K562 (cell line): ENCODE measurements at regions not wholly inside any gene's neighbourhood (a gene's known extent, or its start where the extent isn't known, plus 50 kb on each side); places are given as distances from the start of the nearest gene placed in this dataset.

Source experiments
- ATAC-seq: fragments of 200-7000 bp; cut with Tn5 transposase; 3 replicates; pipeline ENCODE4 v1.9.1; 2020; ENCODE audit warnings: moderate library complexity
- BruUV-seq: library from RNA; stranded (reverse); fragments of 400-500 nt; replicated peaks from 2 replicates; lab custom pipeline; 2021; lab: Mats Ljungman, UMichigan
- CTCF ChIA-PET: fragments of 300-600 bp; formaldehyde crosslinking; extraction: SDS; loops from one replicate; lab custom pipeline; 2021; ENCODE audit warnings: low intra/inter-chr PET ratio; lab: Yijun Ruan, JAX
- POLR2A ChIA-PET: fragments of 300-600, 350-650 bp; sonication (Branson Sonifier 250); formaldehyde crosslinking; extraction: SDS; loops from one replicate; lab custom pipeline; 2021; ENCODE audit warnings: antibody characterized with exemption, inconsistent platforms; lab: Yijun Ruan, JAX
- DNase-seq, 4 experiments: peaks; one replicate each; pipeline versions ENCODE4 v3.0.0 to v3.0.0-alpha.2; 2011 to 2018; ENCODE audit warnings: low spot score in 3 of 4, mixed read lengths in 3 of 4; ENCODE audit errors: extremely low read depth in 1 of 4
- FAIRE-seq: peaks from 2 replicates; lab custom pipeline; 2011; peaks lifted over from hg19 to GRCh38; lab: Jason Lieb, UNC
- H2AFZ ChIP-seq: 2 replicates; pipeline ENCODE4 v1.6.0; 2011; ENCODE audit warnings: low read depth, low read length, control low read depth, inconsistent platforms
- H3K27ac ChIP-seq: fragments of 200-600 bp; 3 replicates; pipeline ENCODE4 v1.8.0; 2011; ENCODE audit warnings: low read depth, mild to moderate bottlenecking, control low read depth, inconsistent platforms, low read length, moderate library complexity, mixed read lengths; ENCODE audit errors: extremely low read depth
- H3K27me3 ChIP-seq, 2 experiments: fragments of 300-600 bp in 1 of 2; 2 replicates in 1 of 2; 3 replicates in 1 of 2; pipeline versions ENCODE4 v1.6.0 to v1.8.0; 2011; ENCODE audit warnings: inconsistent platforms in 2 of 2, low read length in 2 of 2, mild to moderate bottlenecking in 1 of 2, mixed read lengths in 1 of 2, moderate library complexity in 1 of 2; ENCODE audit not compliant: control insufficient read depth in 2 of 2, insufficient read depth in 2 of 2
- H3K36me3 ChIP-seq: fragments of 300-600 bp; 3 replicates; pipeline ENCODE4 v1.8.0; 2011; ENCODE audit warnings: mild to moderate bottlenecking, low read length, inconsistent platforms; ENCODE audit not compliant: control insufficient read depth, insufficient read depth
- H3K4me1 ChIP-seq, 2 experiments: fragments of 200-600 bp in 1 of 2; replicated peaks in 1 of 2; 2 replicates in 1 of 2; 3 replicates in 1 of 2; pipeline versions ENCODE4 v1.5.1 to v1.8.0; 2011; ENCODE audit warnings: inconsistent platforms in 2 of 2, low read length in 2 of 2, mild to moderate bottlenecking in 1 of 2, mixed read lengths in 1 of 2, moderate library complexity in 1 of 2; ENCODE audit not compliant: control insufficient read depth in 2 of 2, insufficient read depth in 2 of 2
- H3K4me2 ChIP-seq: 2 replicates; pipeline ENCODE4 v1.6.1; 2011; ENCODE audit warnings: low read length, control low read depth, inconsistent platforms, mixed read lengths; ENCODE audit not compliant: insufficient read depth
- H3K4me3 ChIP-seq: fragments of 200-600 bp; sonication (generic), shearing (Covaris generic); 2 replicates; pipeline ENCODE4 v1.5.1; 2016; ENCODE audit warnings: control low read depth, inconsistent platforms
- H3K79me2 ChIP-seq: fragments of 200-600 bp; 3 replicates; pipeline ENCODE4 v1.8.0; 2011; ENCODE audit warnings: low read length, inconsistent platforms; ENCODE audit not compliant: control insufficient read depth, insufficient read depth
- H3K9ac ChIP-seq, 2 experiments: 2 replicates each; pipeline versions ENCODE4 v1.6.0 to v1.6.1; 2011; ENCODE audit warnings: low read depth in 2 of 2, low read length in 2 of 2, control low read depth in 1 of 2, inconsistent platforms in 1 of 2, mild to moderate bottlenecking in 1 of 2, mixed read lengths in 1 of 2; ENCODE audit not compliant: insufficient read depth in 1 of 2
- H3K9me1 ChIP-seq: one replicate; pipeline ENCODE4 v1.6.0; 2011; ENCODE audit warnings: inconsistent platforms, mild to moderate bottlenecking, low read length, moderate library complexity; ENCODE audit not compliant: control insufficient read depth, insufficient read depth
- H3K9me3 ChIP-seq: replicated peaks from 2 replicates; pipeline ENCODE4 v1.5.1; 2011; ENCODE audit warnings: low read depth, low read length, inconsistent platforms; ENCODE audit not compliant: control insufficient read depth, insufficient read depth
- H4K20me1 ChIP-seq: replicated peaks from 2 replicates; pipeline ENCODE4 v1.6.1; 2011; ENCODE audit warnings: low read length, inconsistent platforms, mixed read lengths; ENCODE audit not compliant: control insufficient read depth, insufficient read depth
- CBX1 ChIP-seq: sonication (generic); IDR thresholded peaks from 2 replicates; pipeline ENCODE4 v1.6.1; 2016; ENCODE audit warnings: antibody characterized with exemption, low read depth, mild to moderate bottlenecking
- CHD2 ChIP-seq: IDR thresholded peaks from 2 replicates; pipeline ENCODE4 v1.6.1; 2011; ENCODE audit warnings: low read depth, low read length
- HNRNPH1 ChIP-seq: fragments of 200-400 bp; formaldehyde crosslinking; optimal IDR thresholded peaks from 2 replicates; pipeline ENCODE3; 2017; ENCODE audit warnings: low read depth, mild to moderate bottlenecking, low read length, moderate library complexity
- L3MBTL2 ChIP-seq: fragments of 450-650 bp; IDR thresholded peaks from 2 replicates; pipeline ENCODE4 v1.6.1; 2016; ENCODE audit warnings: mild to moderate bottlenecking, moderate library complexity
- NR2C1 ChIP-seq, 2 experiments: fragments of 450-650 bp; IDR thresholded peaks; 2 replicates each; pipeline ENCODE4 v1.6.1; 2017; ENCODE audit warnings: mild to moderate bottlenecking in 2 of 2, antibody characterized with exemption in 1 of 2, inconsistent platforms in 1 of 2, missing compliant biosample characterization in 1 of 2, missing genetic modification characterization in 1 of 2
- RCOR1 ChIP-seq, 2 experiments: IDR thresholded peaks; 2 replicates each; pipeline ENCODE4 v1.6.1; 2012; ENCODE audit warnings: low read depth in 2 of 2, low read length in 2 of 2, borderline replicate concordance in 1 of 2, improper control_type of control experiment in 1 of 2
- ZNF76 ChIP-seq: fragments of 250-450 bp; sonication (Bioruptor Pico); IDR thresholded peaks from 2 replicates; pipeline ENCODE4 v1.4.0; 2020; ENCODE audit warnings: mild to moderate bottlenecking, moderate library complexity, borderline replicate concordance
- ZNF780A ChIP-seq: fragments of 250-450 bp; sonication (Bioruptor Pico); IDR thresholded peaks from 2 replicates; pipeline ENCODE4 v1.5.0; 2021; ENCODE audit warnings: mild to moderate bottlenecking
- ZNF785 ChIP-seq: fragments of 250-450 bp; sonication (Bioruptor Pico); IDR thresholded peaks from 2 replicates; pipeline ENCODE4 v1.4.0; 2020; ENCODE audit warnings: mild to moderate bottlenecking
- WGBS: fragments of 100-300 bp; shearing (Covaris generic); methylation state at CpG from one replicate; pipeline ENCODE4 v1.1.6; 2016; ENCODE audit warnings: low coverage, mixed read lengths; ENCODE audit not compliant: insufficient coverage; ENCODE audit errors: missing lambda C conversion rate; 5-methylcytosine and 5-hydroxymethylcytosine counted together
- in situ Hi-C: fragments of 300-500 bp; cut with MboI; formaldehyde crosslinking; loops from 4 replicates; pipeline ENCODE4 v1.15.0; 2018; ENCODE audit warnings: inconsistent platforms, mixed read lengths
- intact Hi-C: fragments of 100-400 bp; cut with micrococcal nuclease; formaldehyde crosslinking; loops from 2 replicates; pipeline ENCODE4 v1.14.2; 2022
- TF ChIP-seq, protein P1 (sequence below): fragments of 450-650 bp; IDR thresholded peaks from 2 replicates; pipeline ENCODE4 v1.6.1; 2016; ENCODE audit warnings: low read depth
- TF ChIP-seq, protein P2 (sequence below): sonication (generic); formaldehyde crosslinking; IDR thresholded peaks from 2 replicates; pipeline ENCODE4 v1.8.0; 2023; ENCODE audit warnings: mild to moderate bottlenecking, missing genetic modification reagents
- TF ChIP-seq, protein P3 (sequence below): fragments of 450-650 bp; formaldehyde crosslinking; IDR thresholded peaks from 2 replicates; pipeline ENCODE4 v1.4.0; 2020; ENCODE audit warnings: mild to moderate bottlenecking, moderate library complexity

DNA sequence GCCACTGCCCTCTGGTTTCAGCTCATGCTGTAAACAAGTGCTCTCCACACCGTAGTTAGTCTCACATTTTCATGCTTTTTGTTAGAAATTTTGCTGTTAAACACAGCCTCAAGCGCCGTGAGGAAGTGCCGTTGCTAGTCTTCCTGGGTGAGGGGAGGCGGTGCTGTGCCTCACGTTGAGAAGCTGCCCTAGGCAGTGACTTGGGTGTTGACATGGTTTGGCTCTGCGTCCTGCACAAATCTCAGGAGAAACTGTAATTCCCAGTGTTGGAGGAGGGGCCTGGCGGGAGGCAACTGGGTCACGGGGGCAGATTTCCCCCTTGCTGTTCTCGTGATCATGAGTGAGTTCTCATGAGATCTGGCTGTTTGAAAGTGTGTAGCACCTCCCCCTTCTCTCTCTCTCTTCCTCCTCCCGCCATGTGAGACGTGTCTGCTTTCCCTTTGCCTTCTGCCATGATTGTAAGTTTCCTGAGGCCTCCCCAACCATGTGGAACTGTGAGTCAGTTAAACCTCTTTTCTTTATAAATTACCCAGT lies 95.8 kb downstream of the ERMARD start:
- Histone ChIP-seq H3K36me3 (no peaks in the 10 kb centered on the region), H4K20me1 (no peaks in the 10 kb centered on the region; the same call in none of the 2 replicates), H3K9me3 (no peaks in the 10 kb centered on the region), H3K27me3 (peaks cover 60 to 95% of the 10 kb centered on the region in 2 experiments; a peak in 4 of 5 replicates), H3K9ac (no peak overlapping the region), H2AFZ (peak overlapping the region; percentile 40; the same call in 1 of the 2 replicates), H3K79me2 (no peaks in the 10 kb centered on the region), H3K4me1 (peaks cover 0 to 8% of the 10 kb centered on the region in 2 experiments; a peak in 2 of 5 replicates), H3K4me2 (0 out of 2 replicates have a peak overlapping the region, but pooled peaks have one; percentile 3), H3K27ac (no peak overlapping the region), H3K9me1 (no peaks in the 10 kb centered on the region), H3K4me3 (no peak overlapping the region)
- ChIA-PET POLR2A (no interaction called here), CTCF (no interaction called here)
- intact Hi-C loops (no loop called here), in situ Hi-C loops (no loop called here)
- no TSS peak for BruUV-seq
- ATAC-seq: no peak
- no peak for FAIRE-seq
- WGBS: 2% methylated on average over 12 of the region's 12 CpGs
- no peak for DNase-seq
- TF ChIP-seq HNRNPH1 (no peak), ZNF76 (CRISPR knock-in tag) (no peak), NR2C1 (IDR thresholded peaks at IDR 0.05) (no peak), NR2C1 (tag; IDR thresholded peaks at IDR 0.05) (no peak), ZNF785 (CRISPR knock-in tag) (no peak), CBX1 (no peak), ZNF780A (no peak), L3MBTL2 (peak; percentile 24; the same call in 1 of the 2 replicates), CHD2 (peak; percentile 71), RCOR1 (IDR thresholded peaks at IDR 0.05; ENCODE audit: borderline replicate concordance in 1 of 2, low read depth in 2 of 2, low read length in 2 of 2) (no peak)
- TF ChIP-seq, protein P1, sequence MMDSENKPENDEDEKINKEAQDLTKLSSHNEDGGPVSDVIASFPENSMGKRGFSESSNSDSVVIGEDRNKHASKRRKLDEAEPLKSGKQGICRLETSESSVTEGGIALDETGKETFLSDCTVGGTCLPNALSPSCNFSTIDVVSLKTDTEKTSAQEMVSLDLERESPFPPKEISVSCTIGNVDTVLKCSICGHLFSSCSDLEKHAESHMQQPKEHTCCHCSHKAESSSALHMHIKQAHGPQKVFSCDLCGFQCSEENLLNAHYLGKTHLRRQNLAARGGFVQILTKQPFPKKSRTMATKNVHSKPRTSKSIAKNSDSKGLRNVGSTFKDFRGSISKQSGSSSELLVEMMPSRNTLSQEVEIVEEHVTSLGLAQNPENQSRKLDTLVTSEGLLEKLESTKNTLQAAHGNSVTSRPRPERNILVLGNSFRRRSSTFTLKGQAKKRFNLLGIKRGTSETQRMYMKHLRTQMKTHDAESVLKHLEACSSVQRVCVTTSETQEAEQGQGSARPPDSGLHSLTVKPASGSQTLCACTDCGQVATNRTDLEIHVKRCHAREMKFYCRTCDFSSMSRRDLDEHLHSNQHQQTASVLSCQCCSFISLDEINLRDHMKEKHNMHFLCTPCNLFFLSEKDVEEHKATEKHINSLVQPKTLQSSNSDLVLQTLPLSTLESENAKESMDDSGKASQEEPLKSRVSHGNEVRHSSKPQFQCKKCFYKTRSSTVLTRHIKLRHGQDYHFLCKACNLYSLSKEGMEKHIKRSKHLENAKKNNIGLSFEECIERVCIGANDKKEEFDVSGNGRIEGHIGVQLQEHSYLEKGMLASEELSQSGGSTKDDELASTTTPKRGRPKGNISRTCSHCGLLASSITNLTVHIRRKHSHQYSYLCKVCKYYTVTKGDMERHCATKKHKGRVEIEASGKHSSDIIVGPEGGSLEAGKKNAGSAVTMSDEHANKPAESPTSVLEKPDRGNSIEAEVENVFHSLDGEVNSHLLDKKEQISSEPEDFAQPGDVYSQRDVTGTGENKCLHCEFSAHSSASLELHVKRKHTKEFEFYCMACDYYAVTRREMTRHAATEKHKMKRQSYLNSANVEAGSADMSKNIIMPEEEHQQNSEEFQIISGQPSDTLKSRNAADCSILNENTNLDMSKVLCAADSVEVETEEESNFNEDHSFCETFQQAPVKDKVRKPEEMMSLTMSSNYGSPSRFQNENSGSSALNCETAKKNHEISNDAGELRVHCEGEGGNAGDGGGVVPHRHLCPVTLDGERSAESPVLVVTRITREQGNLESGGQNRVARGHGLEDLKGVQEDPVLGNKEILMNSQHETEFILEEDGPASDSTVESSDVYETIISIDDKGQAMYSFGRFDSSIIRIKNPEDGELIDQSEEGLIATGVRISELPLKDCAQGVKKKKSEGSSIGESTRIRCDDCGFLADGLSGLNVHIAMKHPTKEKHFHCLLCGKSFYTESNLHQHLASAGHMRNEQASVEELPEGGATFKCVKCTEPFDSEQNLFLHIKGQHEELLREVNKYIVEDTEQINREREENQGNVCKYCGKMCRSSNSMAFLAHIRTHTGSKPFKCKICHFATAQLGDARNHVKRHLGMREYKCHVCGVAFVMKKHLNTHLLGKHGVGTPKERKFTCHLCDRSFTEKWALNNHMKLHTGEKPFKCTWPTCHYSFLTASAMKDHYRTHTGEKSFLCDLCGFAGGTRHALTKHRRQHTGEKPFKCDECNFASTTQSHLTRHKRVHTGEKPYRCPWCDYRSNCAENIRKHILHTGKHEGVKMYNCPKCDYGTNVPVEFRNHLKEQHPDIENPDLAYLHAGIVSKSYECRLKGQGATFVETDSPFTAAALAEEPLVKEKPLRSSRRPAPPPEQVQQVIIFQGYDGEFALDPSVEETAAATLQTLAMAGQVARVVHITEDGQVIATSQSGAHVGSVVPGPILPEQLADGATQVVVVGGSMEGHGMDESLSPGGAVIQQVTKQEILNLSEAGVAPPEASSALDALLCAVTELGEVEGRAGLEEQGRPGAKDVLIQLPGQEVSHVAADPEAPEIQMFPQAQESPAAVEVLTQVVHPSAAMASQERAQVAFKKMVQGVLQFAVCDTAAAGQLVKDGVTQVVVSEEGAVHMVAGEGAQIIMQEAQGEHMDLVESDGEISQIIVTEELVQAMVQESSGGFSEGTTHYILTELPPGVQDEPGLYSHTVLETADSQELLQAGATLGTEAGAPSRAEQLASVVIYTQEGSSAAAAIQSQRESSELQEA: no peak
- TF ChIP-seq, protein P2, sequence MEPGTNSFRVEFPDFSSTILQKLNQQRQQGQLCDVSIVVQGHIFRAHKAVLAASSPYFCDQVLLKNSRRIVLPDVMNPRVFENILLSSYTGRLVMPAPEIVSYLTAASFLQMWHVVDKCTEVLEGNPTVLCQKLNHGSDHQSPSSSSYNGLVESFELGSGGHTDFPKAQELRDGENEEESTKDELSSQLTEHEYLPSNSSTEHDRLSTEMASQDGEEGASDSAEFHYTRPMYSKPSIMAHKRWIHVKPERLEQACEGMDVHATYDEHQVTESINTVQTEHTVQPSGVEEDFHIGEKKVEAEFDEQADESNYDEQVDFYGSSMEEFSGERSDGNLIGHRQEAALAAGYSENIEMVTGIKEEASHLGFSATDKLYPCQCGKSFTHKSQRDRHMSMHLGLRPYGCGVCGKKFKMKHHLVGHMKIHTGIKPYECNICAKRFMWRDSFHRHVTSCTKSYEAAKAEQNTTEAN (CRISPR knock-in tag): no peak
- TF ChIP-seq, protein P3, sequence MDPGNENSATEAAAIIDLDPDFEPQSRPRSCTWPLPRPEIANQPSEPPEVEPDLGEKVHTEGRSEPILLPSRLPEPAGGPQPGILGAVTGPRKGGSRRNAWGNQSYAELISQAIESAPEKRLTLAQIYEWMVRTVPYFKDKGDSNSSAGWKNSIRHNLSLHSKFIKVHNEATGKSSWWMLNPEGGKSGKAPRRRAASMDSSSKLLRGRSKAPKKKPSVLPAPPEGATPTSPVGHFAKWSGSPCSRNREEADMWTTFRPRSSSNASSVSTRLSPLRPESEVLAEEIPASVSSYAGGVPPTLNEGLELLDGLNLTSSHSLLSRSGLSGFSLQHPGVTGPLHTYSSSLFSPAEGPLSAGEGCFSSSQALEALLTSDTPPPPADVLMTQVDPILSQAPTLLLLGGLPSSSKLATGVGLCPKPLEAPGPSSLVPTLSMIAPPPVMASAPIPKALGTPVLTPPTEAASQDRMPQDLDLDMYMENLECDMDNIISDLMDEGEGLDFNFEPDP (CRISPR knock-in tag): no peak
